Esophagus squamous epithelium (tissue), 4 donors: ENCODE measurements at regions not wholly inside any gene's neighbourhood (a gene's known extent, or its start where the extent isn't known, plus 50 kb on each side); places are given as distances from the start of the nearest gene placed in this dataset.

Experiments
- POLR2A ChIP-seq, 4 donors: fragments of 450-650 bp; IDR thresholded peaks; one replicate each; pipeline ENCODE4 v1.6.1; 2017; ENCODE audit warnings: antibody characterized with exemption in 4 of 4, mild to moderate bottlenecking in 4 of 4, moderate library complexity in 3 of 4
- TF ChIP-seq, protein P1 (sequence below), 6 experiments: fragments of 450-650 bp in 4 of 6; fragments of 200-600 bp in 2 of 6; sonication (generic) in 2 of 6; IDR thresholded peaks; one replicate each; pipeline ENCODE4 v1.5.1; 2016 to 2019; ENCODE audit warnings: antibody characterized with exemption in 6 of 6, mild to moderate bottlenecking in 4 of 6, moderate library complexity in 4 of 6

DNA sequence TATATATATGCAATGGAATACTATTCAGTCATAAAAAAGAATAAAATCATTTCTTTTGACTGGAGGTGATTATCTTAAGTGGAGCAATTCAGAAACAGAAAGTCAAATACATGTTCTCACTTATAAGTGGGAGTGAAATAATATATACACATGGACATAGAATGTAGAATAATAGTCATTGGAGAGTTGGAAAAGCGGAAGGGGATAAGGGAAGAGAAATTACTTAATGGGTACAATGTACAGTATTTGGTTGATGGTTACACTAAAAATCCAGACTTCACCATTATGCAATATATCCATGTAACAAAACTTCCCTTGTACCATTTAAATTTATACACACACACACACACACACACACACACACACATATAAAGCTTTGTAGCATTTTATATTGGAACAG, 84.3 kb downstream of the RAP2B start:
- TF ChIP-seq, protein P1, sequence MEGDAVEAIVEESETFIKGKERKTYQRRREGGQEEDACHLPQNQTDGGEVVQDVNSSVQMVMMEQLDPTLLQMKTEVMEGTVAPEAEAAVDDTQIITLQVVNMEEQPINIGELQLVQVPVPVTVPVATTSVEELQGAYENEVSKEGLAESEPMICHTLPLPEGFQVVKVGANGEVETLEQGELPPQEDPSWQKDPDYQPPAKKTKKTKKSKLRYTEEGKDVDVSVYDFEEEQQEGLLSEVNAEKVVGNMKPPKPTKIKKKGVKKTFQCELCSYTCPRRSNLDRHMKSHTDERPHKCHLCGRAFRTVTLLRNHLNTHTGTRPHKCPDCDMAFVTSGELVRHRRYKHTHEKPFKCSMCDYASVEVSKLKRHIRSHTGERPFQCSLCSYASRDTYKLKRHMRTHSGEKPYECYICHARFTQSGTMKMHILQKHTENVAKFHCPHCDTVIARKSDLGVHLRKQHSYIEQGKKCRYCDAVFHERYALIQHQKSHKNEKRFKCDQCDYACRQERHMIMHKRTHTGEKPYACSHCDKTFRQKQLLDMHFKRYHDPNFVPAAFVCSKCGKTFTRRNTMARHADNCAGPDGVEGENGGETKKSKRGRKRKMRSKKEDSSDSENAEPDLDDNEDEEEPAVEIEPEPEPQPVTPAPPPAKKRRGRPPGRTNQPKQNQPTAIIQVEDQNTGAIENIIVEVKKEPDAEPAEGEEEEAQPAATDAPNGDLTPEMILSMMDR (IDR thresholded peaks at IDR 0.05): no peak
- no peak for TF ChIP-seq POLR2A (IDR thresholded peaks at IDR 0.05)
